ENCODE measurements at regions not wholly inside any gene's neighbourhood (a gene's known extent, or its start where the extent isn't known, plus 50 kb on each side); places are given as distances from the start of the nearest gene placed in this dataset.

- TF ChIP-seq CTCF (IDR thresholded peaks at IDR 0.05) (no peak), EP300 (IDR thresholded peaks at IDR 0.05) (no peak)
Observed at GRCh38 chr1:101540161-101540560, 303.3 kb downstream of the S1PR1 start.
